GM18861 (cell line): ENCODE measurements at regions not wholly inside any gene's neighbourhood (a gene's known extent, or its start where the extent isn't known, plus 50 kb on each side); places are given as distances from the start of the nearest gene placed in this dataset.
A peak's percentile ranks its signal among the peaks of the same experiment; 100 is the strongest.
"Not testable (repeated sequence)": the region's sequence is repeated elsewhere in the genome, so short reads cannot be mapped to it uniquely, and the experiment has no call there.

ENCODE experiments used
- ATAC-seq: cut with Tn5 transposase; IDR thresholded peaks from one replicate; pipeline ENCODE4 v1.9.1; 2021; ENCODE audit not compliant: unreplicated experiment

DNA sequence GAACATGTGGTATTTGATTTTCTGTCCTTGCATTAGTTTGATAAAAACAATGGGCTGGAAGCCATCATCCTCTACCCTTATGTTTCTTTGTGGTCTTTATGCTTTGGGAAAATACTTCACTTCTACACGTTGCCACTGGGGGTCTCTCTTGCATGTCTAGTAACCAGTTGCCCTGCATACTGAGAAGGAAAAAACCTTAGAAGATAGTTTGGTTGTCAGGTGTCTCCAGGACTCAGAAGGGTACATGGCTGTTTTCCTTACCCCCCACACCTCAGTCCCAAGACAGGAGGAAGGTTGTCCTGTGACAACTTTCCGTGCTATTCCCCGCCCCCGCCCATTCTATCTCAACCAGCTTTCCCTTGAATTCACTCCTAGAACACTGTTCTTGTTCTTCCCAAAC, 62.1 kb upstream of the LANCL3 start:
- ATAC-seq = peak; percentile 59

DNA sequence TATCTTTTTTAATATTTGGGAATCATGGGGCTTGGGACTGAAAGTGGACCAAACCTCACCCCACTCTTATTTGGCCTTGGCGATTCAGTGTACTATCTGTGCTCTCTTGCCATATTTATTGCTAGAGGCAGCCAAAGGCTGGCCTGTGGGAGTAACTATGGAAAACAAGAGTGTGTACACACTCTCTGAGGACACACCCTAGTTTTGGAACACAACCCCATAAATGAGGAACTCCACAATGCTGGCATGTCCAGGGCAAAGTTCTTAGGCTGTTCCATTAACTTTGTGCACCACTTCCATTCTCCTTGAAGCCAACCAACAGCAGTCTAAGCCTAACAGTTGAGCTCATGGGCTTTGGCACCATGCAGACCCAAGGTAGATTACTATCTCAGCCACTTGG, 54.9 kb upstream of the LANCL3 start:
- not testable (repeated sequence) for ATAC-seq

DNA sequence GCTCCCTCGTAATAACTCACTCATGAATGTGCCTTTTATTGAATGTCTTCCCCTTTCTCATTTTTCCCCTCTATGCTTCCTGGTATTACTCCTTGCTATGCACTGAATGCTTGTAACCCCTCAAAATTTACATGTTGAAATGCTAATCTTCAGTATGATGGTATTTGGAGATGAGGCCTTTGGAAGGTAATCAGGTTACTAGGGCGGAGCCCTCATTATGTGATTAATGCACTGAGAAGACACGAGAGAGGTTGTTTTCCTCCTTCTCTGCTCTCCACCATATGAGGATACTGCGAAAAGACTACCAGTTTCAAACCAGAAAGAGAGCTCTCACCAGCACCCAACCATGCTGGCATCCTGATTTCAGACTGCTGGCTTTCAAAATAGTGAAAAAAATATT, 52.2 kb upstream of the LANCL3 start:
- ATAC-seq = not testable (repeated sequence)

DNA sequence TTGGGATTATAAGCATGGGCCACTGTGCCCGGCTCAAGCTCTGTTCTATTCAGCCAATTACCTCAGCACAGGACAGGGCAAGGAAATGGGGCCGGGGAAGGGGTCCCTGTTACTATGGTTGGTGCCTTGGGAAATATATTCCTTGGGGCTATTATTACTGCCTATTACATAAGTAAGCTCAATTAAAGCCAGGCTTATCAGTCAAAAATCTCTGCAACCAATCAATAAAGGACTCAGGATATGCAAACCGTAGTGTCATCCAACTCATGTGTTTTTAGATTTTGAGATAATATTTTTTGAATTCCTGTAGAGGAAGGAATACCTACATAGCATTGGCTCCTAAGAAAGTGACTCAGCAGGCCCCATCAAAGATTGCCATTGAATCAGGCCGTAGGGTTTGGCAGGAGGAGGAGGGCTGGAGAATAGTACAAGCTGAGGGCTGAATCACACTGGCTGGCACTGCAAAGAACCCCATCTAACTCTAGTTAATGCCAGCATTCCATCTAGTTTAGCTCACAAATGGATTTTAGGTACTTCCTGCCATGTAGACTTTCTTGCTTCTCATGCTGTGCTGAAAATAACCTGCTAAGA, 50.5 kb upstream of the LANCL3 start:
- not testable (repeated sequence) for ATAC-seq
